Epidermal melanocyte (primary cell): ENCODE measurements at regions not wholly inside any gene's neighbourhood (a gene's known extent, or its start where the extent isn't known, plus 50 kb on each side); places are given as distances from the start of the nearest gene placed in this dataset.

Source experiments
- DNase-seq: peaks from one replicate; pipeline ENCODE4 v3.0.0; 2011; ENCODE audit warnings: low spot score; ENCODE audit not compliant: insufficient read length

- DNase-seq: no peak
Observed at GRCh38 chr11:104658177-104658576, 240.1 kb downstream of the CASP12 start.

- DNase-seq: no peak
Observed at GRCh38 chr11:104657083-104657482, 241.2 kb downstream of the CASP12 start.

- DNase-seq: no peak
Observed at GRCh38 chr11:104655066-104655465, 243.2 kb downstream of the CASP12 start.

- no peak for DNase-seq
Observed at GRCh38 chr11:104654181-104654813, 244.0 kb downstream of the CASP12 start.

- no peak for DNase-seq
Observed at GRCh38 chr11:104653407-104653806, 244.9 kb downstream of the CASP12 start.

- no peak for DNase-seq
Observed at GRCh38 chr11:104652996-104653395, 245.3 kb downstream of the CASP12 start.

- DNase-seq: no peak
Observed at GRCh38 chr11:104650234-104650633, 248.0 kb downstream of the CASP12 start.

- no peak for DNase-seq
Observed at GRCh38 chr11:104649002-104649401, 249.3 kb downstream of the CASP12 start.

- DNase-seq: no peak
Observed at GRCh38 chr11:104645261-104646222, 252.7 kb downstream of the CASP12 start.

GRCh38 chr11:104637662-104638170 is 260.5 kb downstream of the CASP12 start:
- DNase-seq: no peak

- no peak for DNase-seq
Observed at GRCh38 chr11:104633226-104633625, 265.0 kb downstream of the CASP12 start.

- no peak for DNase-seq
Observed at GRCh38 chr11:104630352-104630751, 267.9 kb downstream of the CASP12 start.

GRCh38 chr11:104625246-104625645 is 273.0 kb downstream of the CASP12 start:
- DNase-seq: no peak

- no peak for DNase-seq
Observed at GRCh38 chr11:104624021-104624420, 274.2 kb downstream of the CASP12 start.

- DNase-seq: no peak
Observed at GRCh38 chr11:104623518-104623917, 274.7 kb downstream of the CASP12 start.

- DNase-seq: no peak
Observed at GRCh38 chr11:104620991-104621390, 277.3 kb downstream of the CASP12 start.

- DNase-seq: no peak
Observed at GRCh38 chr11:104619751-104620150, 278.5 kb downstream of the CASP12 start.

GRCh38 chr11:104618954-104619353 is 279.3 kb downstream of the CASP12 start:
- DNase-seq: no peak

- DNase-seq: no peak
Observed at GRCh38 chr11:104614961-104615360, 283.3 kb downstream of the CASP12 start.

GRCh38 chr11:104614117-104614680 is 284.1 kb downstream of the CASP12 start:
- no peak for DNase-seq

- DNase-seq: no peak
Observed at GRCh38 chr11:104610635-104611034, 287.6 kb downstream of the CASP12 start.
